PFSK-1 (cell line): ENCODE measurements at regions not wholly inside any gene's neighbourhood (a gene's known extent, or its start where the extent isn't known, plus 50 kb on each side); places are given as distances from the start of the nearest gene placed in this dataset.

Experiments used
- FOXP2 ChIP-seq: optimal IDR thresholded peaks from 2 replicates; pipeline ENCODE3; 2011; ENCODE audit warnings: borderline replicate concordance, control low read depth, inconsistent platforms; ENCODE audit not compliant: insufficient read depth; ENCODE audit errors: extremely low read length, extremely low read depth
- POLR2AphosphoS5 ChIP-seq: IDR thresholded peaks from 2 replicates; pipeline ENCODE4 v1.6.1; 2012; ENCODE audit warnings: low read depth, mild to moderate bottlenecking, control low read depth, low read length, moderate library complexity
- SIN3A ChIP-seq: IDR thresholded peaks from 2 replicates; pipeline ENCODE4 v1.6.1; 2012; ENCODE audit warnings: mild to moderate bottlenecking, low read length, moderate library complexity, borderline replicate concordance; ENCODE audit not compliant: insufficient read depth
- TAF1 ChIP-seq: IDR thresholded peaks from 2 replicates; pipeline ENCODE4 v1.6.1; 2012; ENCODE audit warnings: low read length, control low read depth, borderline replicate concordance; ENCODE audit not compliant: insufficient read depth
- TF ChIP-seq, protein P1 (sequence below), 2 experiments: IDR thresholded peaks; 2 replicates each; pipeline versions ENCODE4 v1.6.1 to v1.8.0; 2011 to 2012; ENCODE audit warnings: low read depth in 2 of 2, low read length in 2 of 2, control low read depth in 1 of 2, inconsistent platforms in 1 of 2, mild to moderate bottlenecking in 1 of 2, moderate library complexity in 1 of 2; ENCODE audit not compliant: insufficient read depth in 1 of 2

DNA sequence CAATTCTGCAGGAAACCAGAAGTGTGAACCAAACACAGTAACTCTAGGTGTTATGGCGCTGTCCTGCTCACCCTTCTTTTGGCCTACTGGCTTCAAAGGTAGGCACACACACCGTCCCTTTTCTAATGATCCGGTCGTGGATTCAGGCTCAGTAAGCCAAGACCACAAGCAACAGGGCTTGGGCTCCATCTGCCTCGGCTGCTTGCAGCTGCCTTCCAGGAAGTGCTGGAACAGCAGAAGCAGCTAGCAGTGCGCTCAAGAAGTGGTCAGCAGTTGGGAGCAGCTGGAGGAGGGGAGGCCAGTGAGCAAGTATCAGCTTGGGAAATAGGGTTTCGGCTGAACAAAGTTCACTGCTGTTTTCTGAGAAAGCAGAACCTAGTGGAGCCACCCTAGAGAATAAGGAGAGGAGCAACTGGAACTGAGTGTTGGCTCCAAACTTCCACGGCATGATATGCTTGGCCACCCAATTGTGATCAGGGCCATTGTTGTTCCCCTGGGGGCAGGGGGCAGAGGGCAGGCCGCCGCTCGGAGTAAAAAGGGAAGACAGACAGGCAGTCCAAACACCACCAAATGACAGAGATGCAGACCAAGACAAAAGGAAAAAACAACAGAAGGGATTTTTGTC lies 173.4 kb downstream of the TOMM20 start:
- no peak for TF ChIP-seq TAF1
- TF ChIP-seq, protein P1, sequence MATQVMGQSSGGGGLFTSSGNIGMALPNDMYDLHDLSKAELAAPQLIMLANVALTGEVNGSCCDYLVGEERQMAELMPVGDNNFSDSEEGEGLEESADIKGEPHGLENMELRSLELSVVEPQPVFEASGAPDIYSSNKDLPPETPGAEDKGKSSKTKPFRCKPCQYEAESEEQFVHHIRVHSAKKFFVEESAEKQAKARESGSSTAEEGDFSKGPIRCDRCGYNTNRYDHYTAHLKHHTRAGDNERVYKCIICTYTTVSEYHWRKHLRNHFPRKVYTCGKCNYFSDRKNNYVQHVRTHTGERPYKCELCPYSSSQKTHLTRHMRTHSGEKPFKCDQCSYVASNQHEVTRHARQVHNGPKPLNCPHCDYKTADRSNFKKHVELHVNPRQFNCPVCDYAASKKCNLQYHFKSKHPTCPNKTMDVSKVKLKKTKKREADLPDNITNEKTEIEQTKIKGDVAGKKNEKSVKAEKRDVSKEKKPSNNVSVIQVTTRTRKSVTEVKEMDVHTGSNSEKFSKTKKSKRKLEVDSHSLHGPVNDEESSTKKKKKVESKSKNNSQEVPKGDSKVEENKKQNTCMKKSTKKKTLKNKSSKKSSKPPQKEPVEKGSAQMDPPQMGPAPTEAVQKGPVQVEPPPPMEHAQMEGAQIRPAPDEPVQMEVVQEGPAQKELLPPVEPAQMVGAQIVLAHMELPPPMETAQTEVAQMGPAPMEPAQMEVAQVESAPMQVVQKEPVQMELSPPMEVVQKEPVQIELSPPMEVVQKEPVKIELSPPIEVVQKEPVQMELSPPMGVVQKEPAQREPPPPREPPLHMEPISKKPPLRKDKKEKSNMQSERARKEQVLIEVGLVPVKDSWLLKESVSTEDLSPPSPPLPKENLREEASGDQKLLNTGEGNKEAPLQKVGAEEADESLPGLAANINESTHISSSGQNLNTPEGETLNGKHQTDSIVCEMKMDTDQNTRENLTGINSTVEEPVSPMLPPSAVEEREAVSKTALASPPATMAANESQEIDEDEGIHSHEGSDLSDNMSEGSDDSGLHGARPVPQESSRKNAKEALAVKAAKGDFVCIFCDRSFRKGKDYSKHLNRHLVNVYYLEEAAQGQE (IDR thresholded peaks at IDR 0.05; ENCODE audit: insufficient read depth in 1 of 2, low read depth in 2 of 2, low read length in 2 of 2), result no peak
- TF ChIP-seq SIN3A, result no peak
- no peak for TF ChIP-seq POLR2AphosphoS5
- TF ChIP-seq FOXP2, result no peak

DNA sequence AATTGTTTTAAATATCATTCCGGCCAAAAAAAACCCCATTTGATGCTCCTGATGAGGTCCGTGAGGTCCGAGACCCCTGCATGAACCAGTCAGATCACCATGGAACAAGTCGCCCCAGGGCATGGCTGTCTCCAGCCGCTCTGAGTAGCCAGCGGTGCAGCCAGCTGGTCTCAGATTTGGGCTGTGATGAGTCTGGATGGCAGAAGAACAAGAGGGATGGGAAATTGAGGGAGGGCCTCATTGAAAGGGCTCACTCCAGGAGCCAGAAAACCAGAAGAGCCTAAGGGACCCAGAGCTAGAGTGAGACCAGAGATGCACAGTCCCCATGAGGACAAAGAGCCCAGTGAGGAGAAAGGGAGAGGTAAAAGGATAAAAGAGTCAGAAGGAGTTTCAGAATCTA lies 174.0 kb downstream of the TOMM20 start:
- TF ChIP-seq TAF1, result no peak
- TF ChIP-seq POLR2AphosphoS5, result no peak

DNA sequence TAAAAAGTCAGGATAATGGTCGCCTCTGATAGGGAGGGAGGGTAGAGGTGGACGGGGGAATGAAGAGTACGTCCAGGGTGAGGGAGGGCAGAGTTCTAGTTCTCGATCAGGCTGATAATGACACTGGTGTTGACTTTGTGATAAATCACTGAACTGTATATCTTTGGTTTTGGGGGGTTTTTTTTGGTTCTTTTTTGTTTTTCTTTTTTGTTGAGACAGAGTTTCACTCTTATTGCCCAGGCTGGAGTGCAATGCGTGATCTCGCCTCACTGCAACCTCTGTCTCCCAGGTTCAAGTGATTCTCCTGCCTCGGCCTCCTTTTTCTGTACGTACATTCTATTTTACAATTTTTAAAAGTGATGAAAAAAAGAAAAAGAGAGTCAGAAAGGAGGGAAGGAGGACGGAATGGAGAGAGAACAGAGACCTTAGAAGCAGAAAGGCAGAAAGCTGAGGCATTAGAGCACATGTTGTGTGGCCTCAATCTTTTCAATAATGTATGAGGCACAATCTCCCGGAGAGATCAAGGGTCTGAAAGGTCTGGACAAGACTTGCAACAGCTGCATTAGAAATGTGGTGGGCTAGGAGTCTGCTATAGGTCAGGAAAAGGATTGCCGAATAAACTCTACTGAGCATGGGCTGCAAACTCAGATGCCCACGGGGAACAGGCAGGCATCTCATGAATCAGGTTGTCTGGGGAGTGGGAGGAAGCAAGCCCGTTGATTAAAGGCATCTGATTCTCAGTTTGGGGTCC lies 174.8 kb downstream of the TOMM20 start:
- TF ChIP-seq, protein P1 (IDR thresholded peaks at IDR 0.05; ENCODE audit: insufficient read depth in 1 of 2, low read depth in 2 of 2, low read length in 2 of 2), result no peak
- TF ChIP-seq POLR2AphosphoS5 (no peak), SIN3A (no peak), FOXP2 (no peak), TAF1 (no peak)

DNA sequence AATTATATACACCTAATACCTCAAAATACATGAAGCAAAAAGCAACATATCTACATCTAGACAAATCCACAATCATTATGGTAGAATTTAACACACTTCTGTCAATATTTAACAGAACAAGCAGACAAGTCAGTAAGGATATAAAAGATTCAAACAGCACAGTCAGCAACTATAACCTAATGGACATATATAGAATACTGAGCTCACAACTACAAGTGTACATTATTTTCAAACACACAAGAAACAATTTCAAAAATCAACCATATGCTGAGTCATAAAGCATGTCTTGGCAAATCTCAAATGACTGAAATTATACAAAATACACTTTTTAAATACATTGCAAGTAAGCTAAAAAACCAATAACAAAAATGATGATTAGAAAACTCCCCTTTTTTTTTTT lies 178.0 kb downstream of the TOMM20 start:
- no peak for TF ChIP-seq FOXP2
- TF ChIP-seq, protein P1 (IDR thresholded peaks at IDR 0.05; ENCODE audit: insufficient read depth in 1 of 2, low read depth in 2 of 2, low read length in 2 of 2), result no peak
- TF ChIP-seq TAF1, result no peak
- no peak for TF ChIP-seq SIN3A
- no peak for TF ChIP-seq POLR2AphosphoS5

DNA sequence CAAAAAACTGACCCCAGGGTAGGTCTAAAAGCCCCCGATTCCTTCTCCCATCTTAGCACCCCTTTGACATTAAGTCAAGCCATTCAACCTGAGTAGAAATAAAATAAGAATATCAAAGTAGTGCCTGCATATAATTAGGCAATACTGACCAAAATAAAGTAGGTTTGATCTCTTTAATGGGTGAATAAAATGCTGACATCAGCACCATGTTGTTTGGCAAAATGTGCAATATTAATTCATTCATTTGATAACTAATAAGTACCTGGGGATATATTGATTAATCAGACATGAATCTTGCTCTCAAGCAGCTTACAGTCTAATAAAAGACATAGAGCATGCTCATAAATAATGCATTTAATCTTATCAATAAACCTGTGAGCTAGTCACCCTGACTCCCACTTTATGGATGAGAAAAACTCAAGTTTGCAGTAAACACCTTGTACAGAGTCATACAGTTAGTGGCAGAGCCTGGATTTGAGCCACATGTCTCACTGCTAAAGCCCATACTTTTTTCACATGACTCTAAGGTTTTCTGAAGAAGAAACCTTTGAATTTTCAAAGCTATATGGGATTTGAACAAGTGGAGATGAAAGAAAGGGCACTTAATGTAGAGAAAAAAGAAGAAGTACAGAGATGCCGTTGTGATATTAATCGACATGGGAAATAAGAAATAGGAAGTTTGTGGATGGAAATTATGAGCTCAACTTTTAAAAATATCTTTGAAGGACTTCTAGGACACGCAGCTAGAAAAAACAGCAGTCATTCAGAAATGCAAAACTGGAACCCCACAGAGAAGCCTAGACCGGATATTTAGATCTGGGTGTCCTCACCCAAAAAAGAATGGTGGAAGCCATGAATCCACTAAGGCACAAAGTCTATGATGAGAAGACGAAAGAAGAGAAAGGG lies 183.9 kb downstream of the TOMM20 start:
- TF ChIP-seq, protein P1 (IDR thresholded peaks at IDR 0.05; ENCODE audit: insufficient read depth in 1 of 2, low read depth in 2 of 2, low read length in 2 of 2), result no peak
- TF ChIP-seq TAF1 (no peak), FOXP2 (no peak), SIN3A (no peak), POLR2AphosphoS5 (no peak)
